GM23338 (cell line): ENCODE measurements at regions not wholly inside any gene's neighbourhood (a gene's known extent, or its start where the extent isn't known, plus 50 kb on each side); places are given as distances from the start of the nearest gene placed in this dataset.

ENCODE experiments used
- ATAC-seq: fragments of 200-7000 bp; cut with Tn5 transposase; 3 replicates; pipeline ENCODE4 v1.9.1; 2020
- DNase-seq: peaks from one replicate; pipeline ENCODE4 v3.0.0-alpha.2; 2015; ENCODE audit warnings: low spot score
- H2AFZ ChIP-seq: fragments of 200-600 bp; sonication (generic); 2 replicates; pipeline ENCODE4 v1.8.0; 2016; ENCODE audit warnings: antibody characterized with exemption, mild to moderate bottlenecking, moderate library complexity
- H3F3A ChIP-seq: fragments of 200-600 bp; sonication (generic); replicated peaks from 2 replicates; pipeline ENCODE4 v1.8.0; 2017; ENCODE audit warnings: antibody characterized with exemption, mixed run types, low read depth
- H3K27ac ChIP-seq: fragments of 200-600 bp; sonication (generic); 2 replicates; pipeline ENCODE4 v1.6.1; 2016; ENCODE audit warnings: low read depth
- H3K27me3 ChIP-seq: fragments of 200-600 bp; sonication (generic); 2 replicates; pipeline ENCODE4 v1.8.0; 2016; ENCODE audit warnings: mild to moderate bottlenecking, mixed run types, moderate library complexity; ENCODE audit not compliant: insufficient read depth
- H3K36me3 ChIP-seq: fragments of 200-600 bp; sonication (generic); 2 replicates; pipeline ENCODE4 v1.8.0; 2016; ENCODE audit warnings: mild to moderate bottlenecking; ENCODE audit not compliant: insufficient read depth
- H3K4me1 ChIP-seq: fragments of 200-600 bp; sonication (generic); 2 replicates; pipeline ENCODE4 v1.8.0; 2016; ENCODE audit warnings: mild to moderate bottlenecking, moderate library complexity; ENCODE audit not compliant: insufficient read depth
- H3K4me2 ChIP-seq: fragments of 200-600 bp; sonication (generic); 2 replicates; pipeline ENCODE4 v1.7.1; 2017; ENCODE audit warnings: mixed run types
- H3K4me3 ChIP-seq: fragments of 200-600 bp; sonication (generic); 2 replicates; pipeline ENCODE4 v1.6.1; 2016; ENCODE audit warnings: mixed run types
- H3K79me2 ChIP-seq: fragments of 200-600 bp; sonication (generic); replicated peaks from 2 replicates; pipeline ENCODE4 v1.8.0; 2017; ENCODE audit warnings: mild to moderate bottlenecking; ENCODE audit not compliant: insufficient read depth
- H3K9me2 ChIP-seq: fragments of 200-600 bp; sonication (generic); 2 replicates; pipeline ENCODE4 v1.8.0; 2017; ENCODE audit not compliant: insufficient read depth
- H4K20me1 ChIP-seq: fragments of 200-600 bp; sonication (generic); replicated peaks from 2 replicates; pipeline ENCODE4 v1.8.0; 2017; ENCODE audit warnings: mild to moderate bottlenecking; ENCODE audit not compliant: insufficient read depth
- H3K27ac Mint-ChIP-seq: 2 replicates; pipeline ENCODE4 v1.8.0; 2020; ENCODE audit warnings: inconsistent platforms, mild to moderate bottlenecking, moderate library complexity, mixed read lengths
- H3K27me3 Mint-ChIP-seq: 3 replicates; pipeline ENCODE4 v1.8.0; 2022; ENCODE audit warnings: low read depth, mild to moderate bottlenecking, moderate library complexity, mixed read lengths, inconsistent platforms; ENCODE audit not compliant: insufficient read depth, poor library complexity
- H3K36me3 Mint-ChIP-seq: 3 replicates; pipeline ENCODE4 v1.8.0; 2021; ENCODE audit warnings: low read depth, mild to moderate bottlenecking, inconsistent platforms, moderate library complexity, mixed read lengths
- H3K4me1 Mint-ChIP-seq: 3 replicates; pipeline ENCODE4 v1.8.0; 2020; ENCODE audit warnings: mild to moderate bottlenecking, inconsistent platforms, mixed read lengths
- H3K4me3 Mint-ChIP-seq: 3 replicates; pipeline ENCODE4 v1.8.0; 2021; ENCODE audit warnings: moderate library complexity, mild to moderate bottlenecking, inconsistent platforms, mixed read lengths
- H3K9me3 Mint-ChIP-seq: 3 replicates; pipeline ENCODE4 v1.8.0; 2020; ENCODE audit warnings: moderate library complexity, mild to moderate bottlenecking, inconsistent platforms, mixed read lengths
- CREB1 ChIP-seq: fragments of 250-450 bp; sonication (Bioruptor Pico); IDR thresholded peaks from 2 replicates; pipeline ENCODE4 v1.5.0; 2020; ENCODE audit warnings: low read depth, mild to moderate bottlenecking, moderate library complexity
- CTCF ChIP-seq, 2 experiments: fragments of 200-600 bp in 1 of 2; sonication (generic) in 1 of 2; conservative IDR thresholded peaks; 2 replicates each; pipeline versions ENCODE4 v1.5.1 to v1.6.1; 2016 to 2017; ENCODE audit warnings: antibody characterized with exemption in 2 of 2, low read depth in 2 of 2, mild to moderate bottlenecking in 2 of 2, moderate library complexity in 1 of 2
- EZH2 ChIP-seq: fragments of 200-600 bp; sonication (generic); IDR thresholded peaks from one replicate; pipeline ENCODE4 v1.8.0; 2017; ENCODE audit warnings: antibody characterized with exemption, mild to moderate bottlenecking, low read depth; ENCODE audit not compliant: unreplicated experiment
- EZH2phosphoT487 ChIP-seq: fragments of 200-600 bp; sonication (generic); IDR thresholded peaks from one replicate; pipeline ENCODE4 v1.8.1; 2018; ENCODE audit warnings: antibody characterized with exemption; ENCODE audit not compliant: unreplicated experiment
- JUNB ChIP-seq: IDR thresholded peaks from one replicate; pipeline ENCODE4 v1.6.1; 2016; ENCODE audit warnings: antibody characterized with exemption; ENCODE audit not compliant: unreplicated experiment
- NANOG ChIP-seq: IDR thresholded peaks from 2 replicates; pipeline ENCODE4 v1.6.1; 2016; ENCODE audit warnings: antibody characterized with exemption, borderline replicate concordance
- POLR2AphosphoS5 ChIP-seq: IDR thresholded peaks from 2 replicates; pipeline ENCODE4 v1.6.1; 2016; ENCODE audit warnings: antibody characterized with exemption, low read depth
- STAT1 ChIP-seq: IDR thresholded peaks from one replicate; pipeline ENCODE4 v1.6.1; 2016; ENCODE audit warnings: antibody characterized with exemption; ENCODE audit not compliant: unreplicated experiment
- ZNF114 ChIP-seq: fragments of 250-450 bp; sonication (Bioruptor Pico); IDR thresholded peaks from 2 replicates; pipeline ENCODE4 v1.5.0; 2020; ENCODE audit warnings: mild to moderate bottlenecking, moderate library complexity
- ZNF331 ChIP-seq: fragments of 250-450 bp; sonication (Bioruptor Pico); IDR thresholded peaks from 2 replicates; pipeline ENCODE4 v1.5.0; 2020; ENCODE audit warnings: low read depth, mild to moderate bottlenecking, moderate library complexity
- ZNF462 ChIP-seq: fragments of 250-450 bp; sonication (Bioruptor Pico); IDR thresholded peaks from 2 replicates; pipeline ENCODE4 v1.5.0; 2020; ENCODE audit warnings: mild to moderate bottlenecking, moderate library complexity
- TF ChIP-seq, protein P1 (sequence below): IDR thresholded peaks from one replicate; pipeline ENCODE4 v1.6.1; 2018; ENCODE audit warnings: antibody characterized with exemption; ENCODE audit not compliant: unreplicated experiment
- TF ChIP-seq, protein P2 (sequence below): IDR thresholded peaks from 2 replicates; pipeline ENCODE4 v1.6.1; 2016; ENCODE audit warnings: antibody characterized with exemption

DNA sequence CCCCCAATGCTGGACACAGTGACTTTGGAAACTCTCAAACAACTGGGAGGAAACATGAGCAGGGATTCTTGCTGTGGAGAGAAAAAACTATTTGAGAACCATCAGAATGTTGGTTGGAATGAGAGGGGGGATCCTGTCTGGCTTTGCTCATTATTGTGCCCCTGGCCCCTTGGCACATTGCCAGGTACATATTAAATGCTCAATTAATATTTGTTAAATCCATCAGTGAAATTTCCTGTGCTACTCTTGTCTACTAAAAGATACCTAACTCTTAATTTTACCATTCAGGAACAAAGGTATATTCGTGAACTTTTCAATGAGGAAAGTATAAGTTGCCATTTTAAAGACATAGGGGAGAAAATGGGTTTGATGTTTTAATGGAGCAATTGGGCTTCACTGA lies 329.4 kb downstream of the OTUD1 start:
- TF ChIP-seq POLR2AphosphoS5 (no peak), ZNF114 (no peak), NANOG (no peak), JUNB (no peak), ZNF462 (no peak), STAT1 (no peak), EZH2 (no peak), CREB1 (CRISPR knock-in tag) (no peak), CTCF (conservative IDR thresholded peaks at IDR 0.05; ENCODE audit: low read depth in 2 of 2) (no peak), EZH2phosphoT487 (no peak), ZNF331 (CRISPR knock-in tag) (no peak)
- TF ChIP-seq, protein P1, sequence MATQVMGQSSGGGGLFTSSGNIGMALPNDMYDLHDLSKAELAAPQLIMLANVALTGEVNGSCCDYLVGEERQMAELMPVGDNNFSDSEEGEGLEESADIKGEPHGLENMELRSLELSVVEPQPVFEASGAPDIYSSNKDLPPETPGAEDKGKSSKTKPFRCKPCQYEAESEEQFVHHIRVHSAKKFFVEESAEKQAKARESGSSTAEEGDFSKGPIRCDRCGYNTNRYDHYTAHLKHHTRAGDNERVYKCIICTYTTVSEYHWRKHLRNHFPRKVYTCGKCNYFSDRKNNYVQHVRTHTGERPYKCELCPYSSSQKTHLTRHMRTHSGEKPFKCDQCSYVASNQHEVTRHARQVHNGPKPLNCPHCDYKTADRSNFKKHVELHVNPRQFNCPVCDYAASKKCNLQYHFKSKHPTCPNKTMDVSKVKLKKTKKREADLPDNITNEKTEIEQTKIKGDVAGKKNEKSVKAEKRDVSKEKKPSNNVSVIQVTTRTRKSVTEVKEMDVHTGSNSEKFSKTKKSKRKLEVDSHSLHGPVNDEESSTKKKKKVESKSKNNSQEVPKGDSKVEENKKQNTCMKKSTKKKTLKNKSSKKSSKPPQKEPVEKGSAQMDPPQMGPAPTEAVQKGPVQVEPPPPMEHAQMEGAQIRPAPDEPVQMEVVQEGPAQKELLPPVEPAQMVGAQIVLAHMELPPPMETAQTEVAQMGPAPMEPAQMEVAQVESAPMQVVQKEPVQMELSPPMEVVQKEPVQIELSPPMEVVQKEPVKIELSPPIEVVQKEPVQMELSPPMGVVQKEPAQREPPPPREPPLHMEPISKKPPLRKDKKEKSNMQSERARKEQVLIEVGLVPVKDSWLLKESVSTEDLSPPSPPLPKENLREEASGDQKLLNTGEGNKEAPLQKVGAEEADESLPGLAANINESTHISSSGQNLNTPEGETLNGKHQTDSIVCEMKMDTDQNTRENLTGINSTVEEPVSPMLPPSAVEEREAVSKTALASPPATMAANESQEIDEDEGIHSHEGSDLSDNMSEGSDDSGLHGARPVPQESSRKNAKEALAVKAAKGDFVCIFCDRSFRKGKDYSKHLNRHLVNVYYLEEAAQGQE = no peak
- TF ChIP-seq, protein P2, sequence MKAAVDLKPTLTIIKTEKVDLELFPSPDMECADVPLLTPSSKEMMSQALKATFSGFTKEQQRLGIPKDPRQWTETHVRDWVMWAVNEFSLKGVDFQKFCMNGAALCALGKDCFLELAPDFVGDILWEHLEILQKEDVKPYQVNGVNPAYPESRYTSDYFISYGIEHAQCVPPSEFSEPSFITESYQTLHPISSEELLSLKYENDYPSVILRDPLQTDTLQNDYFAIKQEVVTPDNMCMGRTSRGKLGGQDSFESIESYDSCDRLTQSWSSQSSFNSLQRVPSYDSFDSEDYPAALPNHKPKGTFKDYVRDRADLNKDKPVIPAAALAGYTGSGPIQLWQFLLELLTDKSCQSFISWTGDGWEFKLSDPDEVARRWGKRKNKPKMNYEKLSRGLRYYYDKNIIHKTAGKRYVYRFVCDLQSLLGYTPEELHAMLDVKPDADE = no peak
- Histone ChIP-seq H3K79me2 (no peaks in the 10 kb centered on the region), H4K20me1 (no peaks in the 10 kb centered on the region), H3K27ac (no peak overlapping the region), H3K4me1 (no peaks in the 10 kb centered on the region), H3F3A (no peaks in the 10 kb centered on the region), H3K36me3 (no peaks in the 10 kb centered on the region), H2AFZ (no peak overlapping the region), H3K9me2 (0 out of 2 replicates have a peak, but pooled peaks cover 8% of the 10 kb centered on the region), H3K27me3 (no peaks in the 10 kb centered on the region), H3K4me3 (no peak overlapping the region), H3K4me2 (no peak overlapping the region)
- Mint-ChIP-seq H3K4me3 (no peak overlapping the region), H3K9me3 (peaks cover 16% of the 10 kb centered on the region; the same call in 2 of the 3 replicates), H3K27me3 (peaks cover 3% of the 10 kb centered on the region), H3K27ac (no peak overlapping the region), H3K4me1 (no peaks in the 10 kb centered on the region), H3K36me3 (no peaks in the 10 kb centered on the region)
- ATAC-seq = no peak
- DNase-seq = no peak
